ENCODE measurements at regions not wholly inside any gene's neighbourhood (a gene's known extent, or its start where the extent isn't known, plus 50 kb on each side); places are given as distances from the start of the nearest gene placed in this dataset.

- TF ChIP-seq RAD21 (IDR thresholded peaks at IDR 0.05; ENCODE audit: low read length) (no peak), SIN3A (IDR thresholded peaks at IDR 0.05; ENCODE audit: borderline replicate concordance, low read depth, low read length) (no peak), POLR2AphosphoS5 (IDR thresholded peaks at IDR 0.05; ENCODE audit: low read depth, low read length) (no peak), CTCF (IDR thresholded peaks at IDR 0.05) (no peak), TAF1 (IDR thresholded peaks at IDR 0.05; ENCODE audit: borderline replicate concordance, low read depth, low read length) (no peak), GATA2 (CRISPR knock-in tag; IDR thresholded peaks at IDR 0.05) (no peak), REST (IDR thresholded peaks at IDR 0.05; ENCODE audit: low read depth, low read length) (no peak), TCF12 (IDR thresholded peaks at IDR 0.05) (no peak), JUND (IDR thresholded peaks at IDR 0.05) (no peak), IRF3 (IDR thresholded peaks at IDR 0.05; ENCODE audit: low read depth, low read length) (no peak)
- H3K4me2 ChIP-seq, result no peak overlapping the region
- no peak for DNase-seq
- no peaks in the 10 kb centered on the region for H3K27me3 ChIP-seq (ENCODE audit: insufficient read depth)
- CTCF ChIA-PET, result interaction anchor here (1.0 to 1.2 kb wide), 2 partner anchors 9 to 130 kb away, joined by 4 read pairs; no protein-coding TSS in a partner anchor
- H3K9me2 ChIP-seq, result no peaks in the 10 kb centered on the region
- H4K20me1 ChIP-seq (ENCODE audit: insufficient read depth), result no peaks in the 10 kb centered on the region
- H3K9ac ChIP-seq, result no peak overlapping the region
- no peaks in the 10 kb centered on the region for H3K79me2 ChIP-seq (ENCODE audit: insufficient read depth)
- H3K9me3 ChIP-seq, result no peaks in the 10 kb centered on the region
- H3F3A ChIP-seq (replicated peaks; ENCODE audit: insufficient read depth), result no peaks in the 10 kb centered on the region
- no peak overlapping the region for H2AFZ ChIP-seq (ENCODE audit: low read depth)
- peak overlapping the region in 1 of 2 experiments; percentile 92; a peak in 2 of 4 replicates for H3K27ac ChIP-seq (ENCODE audit: low read depth in 2 of 2, low read length in 1 of 2)
- POLR2A ChIA-PET, result no interaction called here
- H3K36me3 ChIP-seq (replicated peaks in 1 of 2; ENCODE audit: control insufficient read depth in 1 of 2, insufficient read depth in 2 of 2, low read length in 1 of 2), result no peaks in the 10 kb centered on the region
- peaks cover 0 to 25% of the 10 kb centered on the region in 2 experiments; a peak in 2 of 4 replicates for H3K4me1 ChIP-seq (ENCODE audit: control insufficient read depth in 1 of 2, insufficient read depth in 2 of 2, low read depth in 1 of 2, low read length in 1 of 2)
- 24% methylated on average over 5 of the region's 5 CpGs for WGBS (ENCODE audit: low lambda C conversion rate)
- H3K4me3 ChIP-seq (ENCODE audit: low read depth in 2 of 2, low read length in 1 of 2), result no peak overlapping the region
These were observed 185.3 kb upstream of the RAB6C start for GRCh38 chr2:129794116-129794515.

GRCh38 chr2:129794540-129794939, 184.9 kb upstream of the RAB6C start:
- no peak overlapping the region for H3K4me2 ChIP-seq
- H3K9me3 ChIP-seq, result no peaks in the 10 kb centered on the region
- H3K27ac ChIP-seq (ENCODE audit: low read depth in 2 of 2, low read length in 1 of 2), result no peak overlapping the region
- no peaks in the 10 kb centered on the region for H3F3A ChIP-seq (replicated peaks; ENCODE audit: insufficient read depth)
- WGBS (ENCODE audit: low lambda C conversion rate), result 58% methylated on average over 8 of the region's 15 CpGs
- H2AFZ ChIP-seq (ENCODE audit: low read depth), result no peak overlapping the region
- no peaks in the 10 kb centered on the region for H3K27me3 ChIP-seq (ENCODE audit: insufficient read depth)
- no peaks in the 10 kb centered on the region for H3K79me2 ChIP-seq (ENCODE audit: insufficient read depth)
- H3K9me2 ChIP-seq, result no peaks in the 10 kb centered on the region
- POLR2A ChIA-PET, result no interaction called here
- no peaks in the 10 kb centered on the region for H3K36me3 ChIP-seq (replicated peaks in 1 of 2; ENCODE audit: control insufficient read depth in 1 of 2, insufficient read depth in 2 of 2, low read length in 1 of 2)
- no peak for DNase-seq
- no peak overlapping the region for H3K9ac ChIP-seq
- CTCF ChIA-PET, result no interaction called here
- no peaks in the 10 kb centered on the region for H4K20me1 ChIP-seq (ENCODE audit: insufficient read depth)
- H3K4me3 ChIP-seq (ENCODE audit: low read depth in 2 of 2, low read length in 1 of 2), result no peak overlapping the region
- peaks cover 0 to 25% of the 10 kb centered on the region in 2 experiments; a peak in 2 of 4 replicates for H3K4me1 ChIP-seq (ENCODE audit: control insufficient read depth in 1 of 2, insufficient read depth in 2 of 2, low read depth in 1 of 2, low read length in 1 of 2)
- no peak for TF ChIP-seq YY1 (IDR thresholded peaks at IDR 0.05; ENCODE audit: low read depth)

Data from SK-N-SH (cell line).